Panc1 (cell line): ENCODE measurements at regions not wholly inside any gene's neighbourhood (a gene's known extent, or its start where the extent isn't known, plus 50 kb on each side); places are given as distances from the start of the nearest gene placed in this dataset.
"Not testable (repeated sequence)": the region's sequence is repeated elsewhere in the genome, so short reads cannot be mapped to it uniquely, and the experiment has no call there.

Source experiments
- ATAC-seq: fragments of 200-7000 bp; cut with Tn5 transposase; 2 replicates; pipeline ENCODE4 v1.9.1; 2020; ENCODE audit warnings: mild to moderate bottlenecking, moderate library complexity
- BruUV-seq: library from RNA; stranded (reverse); fragments of 400-500 nt; replicated peaks from 2 replicates; lab custom pipeline; 2021; lab: Mats Ljungman, UMichigan
- CTCF ChIA-PET: fragments of 300-600 bp; sonication (Branson Sonifier 250); formaldehyde crosslinking; loops from one replicate; lab custom pipeline; 2022; ENCODE audit warnings: antibody characterized with exemption; lab: Charles Lee
- POLR2A ChIA-PET: fragments of 300-600 bp; sonication (Branson Sonifier 250); formaldehyde crosslinking; loops from one replicate; lab custom pipeline; 2022; ENCODE audit warnings: antibody characterized with exemption; lab: Charles Lee
- DNase-seq: peaks from one replicate; pipeline ENCODE4 v3.0.0-alpha.2; 2010; ENCODE audit warnings: low read depth, low spot score
- H3K27ac ChIP-seq: 2 replicates; pipeline ENCODE4 v1.5.1; 2011; ENCODE audit warnings: mild to moderate bottlenecking, low read length, inconsistent platforms
- H3K27me3 ChIP-seq: fragments of 200-500 bp; sonication (Bioruptor generic); 2 replicates; pipeline ENCODE4 v1.6.0; 2014; ENCODE audit warnings: low read length, inconsistent platforms; ENCODE audit not compliant: control insufficient read depth, insufficient read depth
- H3K36me3 ChIP-seq: fragments of 200-500 bp; sonication (Bioruptor generic); 2 replicates; pipeline ENCODE4 v1.5.1; 2014; ENCODE audit warnings: inconsistent platforms, mild to moderate bottlenecking, low read length, moderate library complexity; ENCODE audit not compliant: control insufficient read depth, insufficient read depth
- H3K4me1 ChIP-seq: 2 replicates; pipeline ENCODE4 v1.5.1; 2011; ENCODE audit warnings: inconsistent platforms, mild to moderate bottlenecking, low read length, moderate library complexity; ENCODE audit not compliant: control insufficient read depth, insufficient read depth
- H3K4me3 ChIP-seq, 2 experiments: 2 replicates each; pipeline ENCODE4 v1.5.1; 2011 to 2012; ENCODE audit warnings: low read depth in 2 of 2, low read length in 2 of 2, mild to moderate bottlenecking in 2 of 2, inconsistent platforms in 1 of 2, moderate library complexity in 1 of 2
- H3K9me3 ChIP-seq: fragments of 200-500 bp; sonication (Bioruptor generic); 2 replicates; pipeline ENCODE4 v1.5.1; 2014; ENCODE audit warnings: low read depth, mild to moderate bottlenecking, inconsistent platforms, low read length, moderate library complexity; ENCODE audit not compliant: control insufficient read depth, insufficient read depth
- CTCF ChIP-seq: fragments of 450-650 bp; IDR thresholded peaks from 2 replicates; pipeline ENCODE4 v1.5.1; 2017; ENCODE audit warnings: mild to moderate bottlenecking
- POLR2AphosphoS5 ChIP-seq: IDR thresholded peaks from 2 replicates; pipeline ENCODE4 v1.6.1; 2012; ENCODE audit warnings: mild to moderate bottlenecking, low read depth, low read length, moderate library complexity
- REST ChIP-seq, 2 experiments: IDR thresholded peaks; 2 replicates each; pipeline ENCODE4 v1.6.1; 2011 to 2012; ENCODE audit warnings: low read depth in 2 of 2, control low read depth in 1 of 2, low read length in 1 of 2, mild to moderate bottlenecking in 1 of 2, moderate library complexity in 1 of 2; ENCODE audit not compliant: insufficient read depth in 1 of 2
- SIN3A ChIP-seq: IDR thresholded peaks from 2 replicates; pipeline ENCODE4 v1.6.1; 2012; ENCODE audit warnings: low read depth, mild to moderate bottlenecking, low read length, moderate library complexity, borderline replicate concordance; ENCODE audit not compliant: insufficient read depth
- TCF7L2 ChIP-seq: IDR thresholded peaks from 2 replicates; pipeline ENCODE4 v1.6.1; 2011; ENCODE audit warnings: mild to moderate bottlenecking, low read depth, low read length, inconsistent platforms
- in situ Hi-C: cut with HindIII; loops from 2 replicates; pipeline ENCODE4 v1.10.0; 2016; ENCODE audit warnings: low sequenced_read_pairs, low pct_unique_long_range_greater_than_20kb
- intact Hi-C: fragments of 100-400 bp; cut with micrococcal nuclease; formaldehyde crosslinking; loops from one replicate; pipeline ENCODE4 v1.10.0; 2022; ENCODE audit not compliant: unreplicated experiment

GRCh38 chr12:9361879-9362326 is 153.7 kb upstream of the PZP start:
- Histone ChIP-seq H3K27ac (no peak overlapping the region), H3K4me3 (no peak overlapping the region), H3K4me1 (no peaks in the 10 kb centered on the region), H3K27me3 (no peaks in the 10 kb centered on the region), H3K9me3 (no peaks in the 10 kb centered on the region), H3K36me3 (no peaks in the 10 kb centered on the region)
- no TSS peak for BruUV-seq
- in situ Hi-C loops (no loop called here), intact Hi-C loops (no loop called here)
- CTCF ChIA-PET = no interaction called here
- TF ChIP-seq SIN3A (no peak), REST (IDR thresholded peaks at IDR 0.05; ENCODE audit: insufficient read depth in 1 of 2, low read depth in 2 of 2, low read length in 1 of 2) (no peak), POLR2AphosphoS5 (no peak), TCF7L2 (no peak), CTCF (no peak)
- POLR2A ChIA-PET = no interaction called here
- DNase-seq = no peak
- ATAC-seq = no peak

- intact Hi-C loops, H3K27me3 ChIP-seq, POLR2A ChIA-PET, BruUV-seq, ATAC-seq, CTCF ChIA-PET, H3K9me3 ChIP-seq, H3K4me1 ChIP-seq, H3K36me3 ChIP-seq, H3K27ac ChIP-seq, in situ Hi-C loops, DNase-seq, H3K4me3 ChIP-seq: not testable (repeated sequence)
Observed at GRCh38 chr12:9354009-9354754, 146.0 kb upstream of the PZP start.

- CTCF ChIA-PET = no interaction called here
- in situ Hi-C loops = no loop called here
- H3K9me3 ChIP-seq = no peaks in the 10 kb centered on the region
Observed at GRCh38 chr12:9351136-9351535, 142.9 kb upstream of the PZP start.

More at GRCh38 chr12:9351136-9351535, 142.9 kb upstream of the PZP start:
- POLR2A ChIA-PET = no interaction called here
- ATAC-seq (no peak), DNase-seq (no peak)
- BruUV-seq = no TSS peak
- intact Hi-C loops = no loop called here
- no peaks in the 10 kb centered on the region for H3K27me3 ChIP-seq
- no peak overlapping the region for H3K4me3 ChIP-seq
- no peak overlapping the region for H3K27ac ChIP-seq
- TF ChIP-seq REST (IDR thresholded peaks at IDR 0.05; ENCODE audit: insufficient read depth in 1 of 2, low read depth in 2 of 2, low read length in 1 of 2) = no peak
- TF ChIP-seq POLR2AphosphoS5 = no peak
- no peak for TF ChIP-seq SIN3A
- TF ChIP-seq CTCF = no peak
- no peak for TF ChIP-seq TCF7L2
- H3K4me1 ChIP-seq = no peaks in the 10 kb centered on the region
- H3K36me3 ChIP-seq = no peaks in the 10 kb centered on the region
